ES-I3 (cell line): ENCODE measurements at regions not wholly inside any gene's neighbourhood (a gene's known extent, or its start where the extent isn't known, plus 50 kb on each side); places are given as distances from the start of the nearest gene placed in this dataset.

Experiments
- H3K36me3 ChIP-seq: 2 replicates; pipeline ENCODE4 v1.6.1; 2013; ENCODE audit warnings: mild to moderate bottlenecking, low read length, control low read depth, moderate library complexity; ENCODE audit not compliant: insufficient read depth
- H3K4me1 ChIP-seq: 2 replicates; pipeline ENCODE4 v1.6.1; 2013; ENCODE audit warnings: mild to moderate bottlenecking, control low read depth, low read length; ENCODE audit not compliant: insufficient read depth
- H3K9ac ChIP-seq: 2 replicates; pipeline ENCODE4 v1.6.1; 2013; ENCODE audit warnings: low read depth, mild to moderate bottlenecking, low read length, moderate library complexity
- H3K9me3 ChIP-seq: 2 replicates; pipeline ENCODE4 v1.6.1; 2013; ENCODE audit warnings: mild to moderate bottlenecking, low read length, moderate library complexity; ENCODE audit not compliant: control insufficient read depth, insufficient read depth

GRCh38 chr9:103661663-103662062, 432.4 kb upstream of the SMC2 start:
- no peaks in the 10 kb centered on the region for H3K36me3 ChIP-seq
- H3K9ac ChIP-seq: no peak overlapping the region
- peaks cover 3% of the 10 kb centered on the region; the same call in 1 of the 2 replicates for H3K9me3 ChIP-seq
- no peaks in the 10 kb centered on the region for H3K4me1 ChIP-seq

DNA sequence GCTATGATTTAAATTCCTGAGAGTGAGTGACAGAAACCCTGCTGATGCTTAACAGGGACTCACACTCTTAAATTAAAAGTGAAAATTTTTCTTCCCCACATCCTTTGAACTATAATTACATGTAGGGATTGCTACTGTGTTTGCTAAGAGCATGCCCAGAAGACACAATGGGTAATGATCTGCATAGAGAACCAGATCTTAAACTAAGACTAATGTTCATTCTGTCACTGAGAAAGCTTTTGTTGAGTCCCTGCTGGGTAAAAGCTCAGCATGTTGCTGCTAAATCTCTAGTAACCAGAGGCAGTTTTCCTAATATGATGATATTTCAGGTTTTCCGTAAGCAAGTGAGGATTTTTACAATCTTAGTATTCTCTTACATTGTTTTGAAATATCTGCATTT, 424.8 kb upstream of the SMC2 start:
- no peaks in the 10 kb centered on the region for H3K4me1 ChIP-seq
- H3K36me3 ChIP-seq: no peaks in the 10 kb centered on the region
- no peaks in the 10 kb centered on the region for H3K9me3 ChIP-seq
- no peak overlapping the region for H3K9ac ChIP-seq

DNA sequence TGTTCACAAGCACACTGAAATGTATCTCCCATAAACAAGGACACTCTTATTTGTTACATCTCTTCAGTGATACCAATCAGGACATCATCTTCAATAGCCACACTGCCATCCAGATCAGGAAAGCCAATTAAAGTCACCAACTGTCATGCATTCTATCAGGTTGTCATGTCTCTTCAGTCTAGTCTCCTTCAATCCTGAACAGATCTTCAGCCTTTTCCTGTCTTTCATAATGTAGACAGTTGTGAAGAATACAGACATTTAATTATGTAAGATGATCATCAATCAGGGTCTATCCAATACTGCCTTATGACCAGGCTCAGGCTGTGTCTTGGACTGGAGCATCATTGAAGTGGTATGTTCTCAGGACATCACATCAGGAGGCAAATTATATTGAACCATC, 419.8 kb upstream of the SMC2 start:
- Histone ChIP-seq H3K4me1 (no peaks in the 10 kb centered on the region), H3K9me3 (no peaks in the 10 kb centered on the region), H3K9ac (no peak overlapping the region), H3K36me3 (no peaks in the 10 kb centered on the region)

- no peaks in the 10 kb centered on the region for H3K9me3 ChIP-seq
- H3K36me3 ChIP-seq: no peaks in the 10 kb centered on the region
- no peak overlapping the region for H3K9ac ChIP-seq
- H3K4me1 ChIP-seq: no peaks in the 10 kb centered on the region
These were observed 413.5 kb upstream of the SMC2 start for GRCh38 chr9:103680581-103680980.

GRCh38 chr9:103681435-103681834, 412.7 kb upstream of the SMC2 start:
- no peaks in the 10 kb centered on the region for H3K4me1 ChIP-seq
- no peaks in the 10 kb centered on the region for H3K9me3 ChIP-seq
- H3K36me3 ChIP-seq: no peaks in the 10 kb centered on the region
- no peak overlapping the region for H3K9ac ChIP-seq

DNA sequence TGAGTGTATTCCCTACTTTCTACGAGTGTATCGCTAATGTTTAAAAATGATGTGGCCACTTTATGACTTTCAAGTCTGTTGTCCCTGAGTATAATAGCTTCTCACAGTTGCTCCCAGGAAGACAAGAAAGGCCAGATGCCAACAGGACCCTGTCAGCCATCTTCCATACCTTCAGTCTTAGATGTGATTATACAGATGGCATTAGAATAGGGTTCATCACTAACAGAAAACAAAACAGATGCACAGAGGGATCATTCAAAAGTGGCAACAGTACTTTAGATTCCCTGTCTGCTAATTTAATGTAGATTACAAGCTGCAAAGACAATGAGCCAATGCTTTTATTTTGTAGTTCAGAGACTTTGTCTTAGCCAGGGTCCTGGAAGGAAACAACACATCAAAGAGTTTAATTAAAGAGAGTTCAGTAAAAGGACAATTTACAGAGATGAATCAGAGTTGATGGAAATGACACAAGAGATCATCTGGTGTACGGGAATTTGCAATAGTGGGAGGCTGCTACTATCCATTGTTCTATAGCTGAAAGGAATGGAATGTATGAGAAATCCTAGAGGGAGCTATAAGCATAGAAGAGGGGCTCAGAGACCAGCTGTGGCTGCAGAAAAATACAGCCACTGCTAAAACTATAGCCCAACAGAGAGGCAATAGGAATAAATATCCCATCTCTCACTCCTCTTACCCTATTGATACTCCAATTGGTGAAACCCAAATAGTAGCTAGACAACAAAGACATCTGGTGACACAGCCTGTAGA, 393.7 kb upstream of the SMC2 start:
- Histone ChIP-seq H3K4me1 (no peaks in the 10 kb centered on the region), H3K9me3 (no peaks in the 10 kb centered on the region), H3K36me3 (no peaks in the 10 kb centered on the region), H3K9ac (no peak overlapping the region)

- Histone ChIP-seq H3K9ac (no peak overlapping the region), H3K9me3 (no peaks in the 10 kb centered on the region), H3K36me3 (no peaks in the 10 kb centered on the region), H3K4me1 (no peaks in the 10 kb centered on the region)
These were observed 391.5 kb upstream of the SMC2 start for GRCh38 chr9:103702572-103702971.

DNA sequence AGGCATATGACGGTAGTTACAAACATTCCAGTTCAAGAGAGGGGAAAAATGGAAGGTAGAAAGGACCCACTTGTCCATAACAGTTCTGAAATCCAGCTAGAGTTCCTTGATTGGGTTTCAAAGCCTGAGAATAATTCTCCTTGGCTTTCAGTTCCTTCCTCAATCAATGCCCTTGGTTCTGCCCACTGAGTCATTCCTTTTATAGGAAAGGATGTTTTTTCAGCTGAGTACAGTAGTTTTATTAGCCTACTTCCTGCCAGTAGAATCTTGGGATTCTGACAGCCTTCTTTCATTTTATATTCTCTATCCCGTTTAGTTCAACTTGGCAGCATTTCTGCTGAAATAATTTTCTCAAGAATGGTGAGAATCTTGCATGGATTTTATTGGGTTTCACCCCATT, 386.9 kb upstream of the SMC2 start:
- Histone ChIP-seq H3K9ac (no peak overlapping the region), H3K36me3 (no peaks in the 10 kb centered on the region), H3K9me3 (no peaks in the 10 kb centered on the region), H3K4me1 (no peaks in the 10 kb centered on the region)

- no peaks in the 10 kb centered on the region for H3K36me3 ChIP-seq
- H3K9me3 ChIP-seq: no peaks in the 10 kb centered on the region
- H3K4me1 ChIP-seq: no peaks in the 10 kb centered on the region
- H3K9ac ChIP-seq: no peak overlapping the region
These were observed 384.7 kb upstream of the SMC2 start for GRCh38 chr9:103709366-103709765.

DNA sequence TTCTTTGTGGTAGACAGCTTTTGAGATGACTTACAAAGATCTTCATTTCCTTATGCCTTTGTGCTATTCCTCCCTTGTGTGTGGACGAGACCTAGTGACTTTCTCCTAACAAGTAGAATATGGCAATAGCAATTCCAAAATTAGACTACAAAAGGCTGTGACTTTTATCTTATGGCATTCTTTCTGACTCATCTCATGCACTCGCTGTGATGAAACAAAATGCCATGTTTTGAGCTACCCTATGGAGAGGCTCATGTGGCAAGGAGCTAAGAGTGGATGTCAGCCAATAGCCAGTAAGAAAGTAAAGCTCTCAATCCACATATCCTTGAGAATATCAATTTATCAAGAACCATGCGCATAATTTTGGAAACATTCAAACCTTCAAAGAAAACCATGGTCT, 380.5 kb upstream of the SMC2 start:
- no peaks in the 10 kb centered on the region for H3K9me3 ChIP-seq
- no peak overlapping the region for H3K9ac ChIP-seq
- H3K4me1 ChIP-seq: no peaks in the 10 kb centered on the region
- H3K36me3 ChIP-seq: no peaks in the 10 kb centered on the region

DNA sequence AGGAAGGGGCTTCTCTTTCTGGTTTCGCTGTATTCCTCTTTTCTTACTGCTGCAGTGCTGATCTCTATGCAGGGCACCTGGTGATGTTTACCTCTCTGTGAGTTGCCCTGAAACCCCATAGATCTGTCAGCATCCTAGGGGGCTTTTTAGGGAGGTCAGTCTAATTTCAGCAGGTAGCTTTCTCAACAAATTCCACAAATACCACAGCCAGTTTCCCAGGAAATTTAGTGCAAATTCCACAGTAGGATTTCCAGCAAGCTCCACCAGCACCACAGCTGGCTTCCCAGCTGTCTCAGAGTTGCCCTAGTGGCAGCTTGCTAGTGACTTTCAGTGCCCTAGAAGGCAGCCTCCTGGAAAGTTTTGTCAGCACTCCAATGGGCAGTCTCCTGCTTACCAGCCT, 379.1 kb upstream of the SMC2 start:
- Histone ChIP-seq H3K9ac (no peak overlapping the region), H3K4me1 (no peaks in the 10 kb centered on the region), H3K9me3 (no peaks in the 10 kb centered on the region), H3K36me3 (no peaks in the 10 kb centered on the region)

- Histone ChIP-seq H3K9ac (no peak overlapping the region), H3K36me3 (no peaks in the 10 kb centered on the region), H3K4me1 (no peaks in the 10 kb centered on the region), H3K9me3 (no peaks in the 10 kb centered on the region)
These were observed 373.1 kb upstream of the SMC2 start for GRCh38 chr9:103721056-103721455.

DNA sequence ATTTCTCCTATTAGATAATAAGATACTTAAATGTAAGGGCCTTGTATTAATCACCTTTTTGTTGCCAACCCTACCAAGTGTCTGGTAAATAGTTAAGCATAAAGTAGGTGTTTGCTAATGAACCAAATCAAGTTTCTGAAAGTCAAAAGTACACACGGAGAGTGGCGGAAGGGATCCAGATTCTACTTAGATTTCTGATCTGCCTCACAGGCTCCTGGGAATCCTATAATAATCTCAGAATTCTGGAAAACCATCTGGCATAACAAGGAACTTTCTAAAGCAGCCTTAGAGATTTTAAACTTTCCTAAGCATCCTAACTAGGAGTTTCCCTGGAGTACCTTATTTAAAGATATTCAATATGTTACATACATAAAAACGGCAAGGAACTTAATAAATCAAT, 363.2 kb upstream of the SMC2 start:
- Histone ChIP-seq H3K9me3 (no peaks in the 10 kb centered on the region), H3K9ac (no peak overlapping the region), H3K36me3 (no peaks in the 10 kb centered on the region), H3K4me1 (no peaks in the 10 kb centered on the region)

GRCh38 chr9:103731541-103731940, 362.6 kb upstream of the SMC2 start:
- H3K4me1 ChIP-seq: no peaks in the 10 kb centered on the region
- H3K9ac ChIP-seq: no peak overlapping the region
- no peaks in the 10 kb centered on the region for H3K36me3 ChIP-seq
- no peaks in the 10 kb centered on the region for H3K9me3 ChIP-seq

DNA sequence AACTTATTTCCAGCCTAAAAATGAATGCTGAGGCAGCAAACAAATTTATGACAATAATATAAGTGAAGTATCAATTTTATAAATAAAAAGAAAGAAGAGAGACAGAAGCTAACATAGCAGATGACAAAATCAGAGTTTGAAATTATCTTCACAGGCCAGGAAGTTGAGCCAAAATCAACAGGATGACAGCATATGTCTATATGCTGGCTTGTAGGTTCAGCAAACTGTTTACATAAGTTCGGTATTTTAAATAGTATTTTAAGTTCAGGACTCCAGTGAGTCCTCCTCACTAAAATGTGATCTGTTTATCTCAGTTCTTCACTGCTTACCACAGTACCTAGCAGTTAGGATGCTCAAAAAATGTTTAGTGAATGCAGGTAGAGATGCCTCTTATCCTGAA, 359.6 kb upstream of the SMC2 start:
- Histone ChIP-seq H3K36me3 (no peaks in the 10 kb centered on the region), H3K9me3 (no peaks in the 10 kb centered on the region), H3K9ac (no peak overlapping the region), H3K4me1 (no peaks in the 10 kb centered on the region)

GRCh38 chr9:103755441-103755840, 338.7 kb upstream of the SMC2 start:
- Histone ChIP-seq H3K4me1 (peaks cover 7% of the 10 kb centered on the region), H3K9ac (no peak overlapping the region), H3K36me3 (no peaks in the 10 kb centered on the region), H3K9me3 (no peaks in the 10 kb centered on the region)
